Retina (tissue), 1 donor: ENCODE measurements at regions not wholly inside any gene's neighbourhood (a gene's known extent, or its start where the extent isn't known, plus 50 kb on each side); places are given as distances from the start of the nearest gene placed in this dataset.
"Not testable (repeated sequence)": the region's sequence is repeated elsewhere in the genome, so short reads cannot be mapped to it uniquely, and the experiment has no call there.

Experiments used
- DNase-seq: peaks from one replicate; pipeline ENCODE4 v3.0.0-alpha.2; 2016

- DNase-seq, result no peak
Observed at GRCh38 chr6:56798163-56798562, 155.5 kb upstream of the DST start.

GRCh38 chr6:56796196-56796532 lies 153.5 kb upstream of the DST start:
- DNase-seq, result no peak

GRCh38 chr6:56795466-56796195 lies 152.9 kb upstream of the DST start:
- DNase-seq, result no peak

GRCh38 chr6:56794421-56794820 lies 151.7 kb upstream of the DST start:
- DNase-seq, result no peak

- DNase-seq, result no peak
Observed at GRCh38 chr6:56793938-56794337, 151.2 kb upstream of the DST start.

- no peak for DNase-seq
Observed at GRCh38 chr6:56790414-56790813, 147.7 kb upstream of the DST start.

- no peak for DNase-seq
Observed at GRCh38 chr6:56789879-56790278, 147.2 kb upstream of the DST start.

GRCh38 chr6:56789342-56789741 lies 146.7 kb upstream of the DST start:
- no peak for DNase-seq

- no peak for DNase-seq
Observed at GRCh38 chr6:56787209-56787608, 144.5 kb upstream of the DST start.

GRCh38 chr6:56786256-56786655 lies 143.6 kb upstream of the DST start:
- no peak for DNase-seq

- DNase-seq, result not testable (repeated sequence)
Observed at GRCh38 chr6:56785536-56785935, 142.8 kb upstream of the DST start.

GRCh38 chr6:56780109-56780508 lies 137.4 kb upstream of the DST start:
- DNase-seq, result not testable (repeated sequence)

- DNase-seq, result not testable (repeated sequence)
Observed at GRCh38 chr6:56778503-56778902, 135.8 kb upstream of the DST start.

- DNase-seq, result no peak
Observed at GRCh38 chr6:56775498-56776166, 132.9 kb upstream of the DST start.

GRCh38 chr6:56772737-56773184 lies 130.1 kb upstream of the DST start:
- no peak for DNase-seq

GRCh38 chr6:56771929-56772607 lies 129.4 kb upstream of the DST start:
- no peak for DNase-seq

GRCh38 chr6:56771189-56771588 lies 128.5 kb upstream of the DST start:
- no peak for DNase-seq

GRCh38 chr6:56770011-56770520 lies 127.4 kb upstream of the DST start:
- no peak for DNase-seq

- DNase-seq, result no peak
Observed at GRCh38 chr6:56767892-56768531, 125.3 kb upstream of the DST start.

- no peak for DNase-seq
Observed at GRCh38 chr6:56767435-56767834, 124.7 kb upstream of the DST start.

GRCh38 chr6:56766806-56767178 lies 124.1 kb upstream of the DST start:
- DNase-seq, result no peak

- no peak for DNase-seq
Observed at GRCh38 chr6:56766139-56766805, 123.6 kb upstream of the DST start.

GRCh38 chr6:56765494-56765893 lies 122.8 kb upstream of the DST start:
- DNase-seq, result no peak
